DND-41 (cell line): ENCODE measurements at regions not wholly inside any gene's neighbourhood (a gene's known extent, or its start where the extent isn't known, plus 50 kb on each side); places are given as distances from the start of the nearest gene placed in this dataset.

Experiments used
- CTCF ChIP-seq: IDR thresholded peaks from 2 replicates; pipeline ENCODE4 v1.5.1; 2012; ENCODE audit warnings: borderline replicate concordance, low read length, moderate library complexity, mild to moderate bottlenecking; ENCODE audit not compliant: poor library complexity, severe bottlenecking; ENCODE audit errors: extremely low read depth
- EZH2 ChIP-seq: IDR thresholded peaks from 3 replicates; pipeline ENCODE4 v1.6.1; 2012; ENCODE audit warnings: borderline replicate concordance, low read depth, mild to moderate bottlenecking, moderate library complexity, low read length, inconsistent platforms; ENCODE audit not compliant: severe bottlenecking

- TF ChIP-seq EZH2 (no peak), CTCF (peak; percentile 51)
These were observed 68.5 kb upstream of the STK17B start for GRCh38 chr2:196239622-196240587.
